Myocyte (in vitro differentiated cells): ENCODE measurements at regions not wholly inside any gene's neighbourhood (a gene's known extent, or its start where the extent isn't known, plus 50 kb on each side); places are given as distances from the start of the nearest gene placed in this dataset.

Source experiments
- DNase-seq: peaks from one replicate; pipeline ENCODE4 v3.0.0-alpha.2; 2012; ENCODE audit warnings: low read depth

DNA sequence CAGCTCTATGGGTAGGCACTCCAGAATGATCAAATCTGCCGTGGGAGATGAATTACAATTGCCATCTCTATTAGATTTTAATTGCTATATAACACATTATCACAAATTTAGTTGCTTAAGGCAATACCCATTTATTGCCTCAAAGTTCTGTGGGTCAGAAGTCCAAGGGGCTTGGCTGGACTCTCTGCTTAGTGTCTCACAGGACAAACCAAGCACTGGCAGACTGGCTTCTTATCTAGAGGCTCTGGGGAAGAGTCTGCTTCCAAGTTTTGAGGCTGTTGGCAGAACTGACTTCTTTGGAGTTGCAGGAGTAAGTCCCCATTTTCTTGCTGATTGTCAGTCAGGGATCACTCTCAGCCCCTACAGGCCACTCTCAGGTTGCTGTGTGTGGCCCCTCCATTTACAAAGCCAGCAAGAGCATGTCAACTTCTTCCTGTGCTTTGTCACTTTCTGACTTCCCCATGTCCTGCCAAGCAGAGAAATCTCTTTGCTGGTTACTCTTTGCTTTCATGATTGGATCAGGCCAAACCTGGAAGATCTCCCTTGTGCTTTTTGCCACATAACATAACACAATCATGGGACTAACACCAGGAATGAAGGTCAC is 93.5 kb upstream of the PRICKLE2 start:
- DNase-seq, result no peak

DNA sequence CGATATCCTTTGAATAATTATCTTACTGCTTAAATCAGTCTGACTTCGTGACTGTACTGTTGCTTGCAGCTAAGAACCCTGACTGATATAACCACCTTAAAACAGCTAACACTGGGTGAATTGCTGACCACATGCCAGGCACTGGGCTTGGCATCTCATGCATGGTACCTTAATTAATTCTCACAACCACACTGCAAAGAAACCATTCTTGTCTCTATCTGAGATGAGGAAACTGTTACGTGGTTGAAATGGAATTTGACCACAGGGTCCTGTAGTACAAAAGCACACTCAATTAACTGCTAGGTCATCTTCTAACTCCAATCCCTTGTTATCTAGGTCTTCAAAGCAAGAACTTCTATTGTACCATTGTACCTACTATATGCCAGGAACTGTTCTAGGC is 92.7 kb upstream of the PRICKLE2 start:
- peak; percentile 62 for DNase-seq

DNA sequence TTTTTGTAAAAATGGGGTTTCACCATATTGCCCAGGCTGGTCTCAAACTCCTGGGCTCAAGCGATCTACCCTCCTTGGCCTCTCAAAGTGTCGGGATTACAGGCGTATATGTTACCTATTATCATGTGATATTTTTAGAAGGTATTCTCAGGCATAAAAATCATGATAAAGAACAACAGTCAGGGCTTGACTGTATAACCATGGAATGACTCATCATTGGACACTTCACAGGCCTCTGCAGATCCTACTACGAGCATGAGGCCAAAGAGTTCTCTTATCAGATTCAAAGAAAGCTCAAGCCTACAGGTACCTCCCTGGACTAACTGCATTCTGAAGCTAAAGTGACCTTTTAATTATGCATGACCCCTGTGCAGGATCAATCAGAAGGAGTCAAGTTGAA is 91.7 kb upstream of the PRICKLE2 start:
- no peak for DNase-seq

DNA sequence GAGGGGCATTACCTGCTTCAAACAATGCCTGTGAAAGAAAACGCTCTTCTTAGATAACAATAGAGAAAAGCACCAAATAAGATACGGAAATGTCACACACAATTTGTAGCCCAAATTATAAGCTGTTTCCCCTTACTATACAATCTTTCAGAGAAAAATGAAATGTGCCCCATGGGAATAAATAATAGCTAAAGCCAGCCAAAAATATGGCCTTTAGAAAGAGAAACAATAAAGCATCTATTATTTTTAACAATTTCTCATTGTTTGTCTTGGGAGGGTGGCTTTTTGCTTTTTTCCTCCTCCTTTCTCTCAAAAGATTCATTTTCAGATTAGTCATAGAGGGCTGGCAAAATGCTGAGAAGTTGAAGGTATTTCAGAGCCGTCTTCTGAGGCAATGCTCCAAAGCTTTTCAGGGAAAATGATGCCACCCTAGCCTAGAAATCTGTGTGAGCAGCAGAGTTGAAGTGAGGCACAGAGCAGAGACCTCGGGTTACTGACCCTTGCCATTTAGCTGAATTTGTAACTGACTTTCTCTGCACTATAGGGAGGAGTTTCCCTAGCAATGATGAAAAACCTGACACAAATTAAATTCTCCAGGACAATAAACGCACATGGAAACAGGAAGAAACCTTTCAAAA is 86.3 kb upstream of the PRICKLE2 start:
- peak; percentile 36 for DNase-seq

DNA sequence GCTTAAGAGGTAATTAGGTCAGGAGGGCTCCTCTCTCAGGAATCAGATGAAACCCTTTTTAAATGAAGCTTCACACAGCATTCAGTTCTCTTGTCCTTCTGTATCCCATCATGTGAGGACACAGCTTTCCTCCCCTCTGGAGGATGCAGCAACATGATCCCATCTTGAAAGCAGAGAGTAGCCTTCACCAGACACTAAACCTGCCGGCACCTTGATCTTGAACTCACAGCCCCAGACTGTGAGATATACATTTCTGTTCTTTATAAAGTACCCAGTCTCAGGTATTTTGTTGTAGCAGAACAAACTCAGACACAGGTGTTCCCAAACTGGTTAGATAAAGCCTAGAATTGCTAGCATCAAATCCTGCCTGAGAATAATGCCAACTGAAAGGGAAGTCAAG is 83.7 kb upstream of the PRICKLE2 start:
- no peak for DNase-seq

DNA sequence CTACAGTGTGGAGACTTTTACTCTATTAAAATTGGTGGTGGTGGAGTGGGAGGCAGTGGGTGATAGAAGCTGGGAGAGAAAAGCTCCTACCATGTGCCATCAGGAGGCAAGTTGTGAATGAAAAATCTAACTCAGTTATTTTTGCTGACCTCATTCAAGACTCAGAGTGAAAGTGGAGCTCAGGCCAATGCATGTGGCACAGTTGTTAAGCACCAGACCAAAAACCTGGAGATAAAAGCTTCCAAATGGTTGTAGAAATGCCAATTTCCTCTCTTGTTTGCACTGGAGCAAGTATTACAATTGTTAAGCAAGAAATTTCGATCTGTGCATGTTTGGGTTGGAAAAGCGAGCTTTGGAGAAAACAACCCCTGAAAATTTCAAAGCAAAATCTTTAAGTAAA is 81.5 kb upstream of the PRICKLE2 start:
- DNase-seq, result no peak

DNA sequence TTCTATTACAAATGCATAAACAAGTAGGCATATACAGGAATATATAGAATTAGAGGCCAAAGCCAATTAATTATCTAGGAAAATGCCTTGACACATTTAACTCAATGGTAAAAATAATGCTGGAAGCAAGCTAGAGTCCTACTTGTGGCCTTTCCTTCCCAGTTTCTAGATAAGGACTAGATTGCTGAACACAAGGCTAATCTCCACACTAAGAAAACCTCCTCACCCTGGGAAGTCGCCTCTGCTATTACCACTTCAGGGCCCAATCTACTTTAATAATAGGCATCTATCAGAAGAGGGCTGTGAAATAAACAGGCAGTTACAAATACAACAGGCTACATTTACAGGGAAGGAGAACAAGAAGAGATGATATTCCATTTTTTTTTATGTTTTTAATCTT is 80.5 kb upstream of the PRICKLE2 start:
- no peak for DNase-seq

DNA sequence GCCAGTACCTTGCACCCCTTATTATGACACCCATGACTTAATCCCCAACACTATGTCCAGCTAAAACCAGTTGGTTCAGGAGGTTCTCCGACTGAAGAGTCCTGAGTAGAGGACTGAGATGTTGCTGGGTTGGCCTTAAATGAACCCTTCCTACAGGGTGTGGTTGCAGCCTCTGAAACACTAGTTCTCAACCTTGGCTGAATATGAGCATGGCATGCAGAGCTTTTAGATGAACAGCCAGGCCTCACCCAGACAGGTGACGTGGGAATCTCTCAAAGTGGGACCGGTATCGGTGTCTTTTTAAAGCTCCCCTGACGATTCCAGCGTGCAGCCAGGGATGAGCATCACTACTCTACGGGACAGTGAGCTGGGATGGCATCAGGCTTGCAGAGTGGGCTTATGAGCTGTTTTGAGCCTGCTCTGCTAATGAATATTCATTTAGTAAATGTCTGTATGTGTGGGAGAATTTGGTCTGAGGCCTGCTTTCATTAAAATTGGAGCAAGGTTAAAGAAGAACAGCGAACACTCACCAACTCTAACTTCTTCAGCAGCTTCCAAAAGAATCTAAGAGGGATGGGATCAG is 79.7 kb upstream of the PRICKLE2 start:
- DNase-seq, result no peak

DNA sequence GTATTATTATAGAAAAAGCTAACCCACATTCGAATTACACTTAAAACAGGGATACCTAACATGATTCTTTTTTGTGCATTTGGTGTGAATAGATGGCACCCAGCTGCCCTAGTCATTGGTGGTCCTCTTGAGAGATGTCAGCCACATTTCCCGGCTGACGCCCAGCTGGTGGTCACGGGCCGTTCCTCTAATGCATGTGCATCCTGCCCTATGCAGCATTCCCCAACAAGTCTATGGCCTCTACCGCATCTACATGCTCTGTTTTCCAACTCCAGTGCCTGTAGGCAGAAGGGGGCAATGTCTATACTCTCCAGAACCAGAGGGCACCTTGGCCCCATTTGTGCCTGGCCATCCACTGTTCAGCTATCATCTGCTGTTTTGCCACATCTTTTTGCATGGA is 78.6 kb upstream of the PRICKLE2 start:
- DNase-seq, result no peak

DNA sequence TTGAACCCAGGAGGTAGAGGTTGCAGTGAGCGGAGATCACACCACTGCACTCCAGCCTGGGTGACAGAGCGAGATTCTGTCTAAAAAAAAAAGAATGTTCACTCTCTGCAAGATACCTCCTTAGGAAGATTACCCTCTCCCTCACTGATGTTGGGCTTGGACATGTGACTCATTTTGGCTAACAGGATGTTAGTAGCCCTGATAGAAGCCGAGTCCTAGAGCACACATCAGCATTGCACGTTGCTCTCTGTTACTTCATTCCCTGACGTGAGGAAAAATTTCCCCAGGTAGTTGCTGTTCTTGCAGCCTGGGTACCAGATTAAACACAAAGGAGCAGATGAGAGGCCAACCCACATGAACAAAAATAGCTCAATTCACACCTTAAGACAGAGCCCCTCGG is 78.1 kb upstream of the PRICKLE2 start:
- DNase-seq, result no peak

DNA sequence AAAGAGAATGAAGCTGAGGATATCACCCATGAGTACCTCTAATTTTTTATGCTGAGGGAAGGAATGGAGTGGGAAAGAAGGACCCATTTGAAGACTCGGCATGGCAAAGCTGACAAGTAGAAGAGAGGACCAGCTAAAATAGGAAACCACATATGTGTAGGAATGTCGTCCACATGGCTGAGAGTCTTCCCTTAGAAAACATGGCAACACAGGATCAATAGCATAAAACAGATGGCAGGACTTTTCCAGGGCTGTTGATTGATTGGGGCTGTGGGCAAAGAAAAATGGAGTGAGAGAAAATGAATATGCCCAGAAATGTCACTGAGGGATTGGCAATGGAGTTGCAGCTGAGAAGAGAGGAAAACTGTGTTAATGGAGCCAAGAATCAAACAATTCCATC is 76.2 kb upstream of the PRICKLE2 start:
- DNase-seq, result no peak

DNA sequence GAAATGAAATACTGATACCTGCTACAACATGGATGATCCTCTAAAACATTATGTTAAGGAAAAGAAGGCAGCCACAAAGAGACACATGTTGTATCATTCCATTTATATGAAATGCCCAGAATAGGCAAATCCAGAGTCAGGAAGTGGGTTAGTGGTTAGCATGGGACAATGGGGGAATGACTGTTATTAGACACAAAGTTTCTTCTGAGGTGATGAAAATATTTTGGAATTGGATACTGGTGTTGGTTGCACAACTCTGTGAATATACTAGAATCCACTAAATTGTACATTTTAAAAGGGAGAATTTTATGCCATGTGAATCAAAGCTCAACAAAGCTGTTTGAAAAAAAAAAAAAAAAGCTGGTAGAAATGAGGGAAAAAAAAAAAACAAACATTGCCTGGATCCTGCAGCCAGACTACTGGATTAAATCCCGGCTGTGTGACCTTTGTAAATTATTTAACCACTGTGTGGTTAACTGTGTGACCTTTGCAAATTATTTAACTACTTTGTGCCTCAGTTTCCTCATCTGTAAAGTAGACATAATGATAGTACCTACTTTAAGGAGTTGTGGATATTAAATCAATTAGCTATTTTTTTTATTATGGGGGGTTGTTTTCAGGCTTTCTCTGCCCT is 75.6 kb upstream of the PRICKLE2 start:
- peak; percentile 73 for DNase-seq

DNA sequence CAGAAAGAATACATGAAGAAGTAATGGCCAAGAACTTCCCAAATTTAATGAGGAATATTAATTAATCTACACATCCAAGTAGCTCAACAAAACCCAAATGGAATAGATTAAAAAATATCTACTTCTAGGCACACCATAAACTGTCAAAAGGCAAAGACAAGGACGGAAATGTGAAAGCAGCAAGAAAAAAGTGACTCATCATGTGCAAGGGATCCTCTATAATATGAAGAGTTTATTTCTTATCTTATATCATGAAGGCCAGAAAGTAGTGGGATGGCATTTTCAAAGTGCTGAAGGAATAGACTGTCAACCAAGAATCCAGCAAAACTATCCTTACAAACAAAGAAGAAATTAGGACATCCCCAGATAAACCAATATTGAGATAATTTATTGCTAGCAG is 73.9 kb upstream of the PRICKLE2 start:
- no peak for DNase-seq

DNA sequence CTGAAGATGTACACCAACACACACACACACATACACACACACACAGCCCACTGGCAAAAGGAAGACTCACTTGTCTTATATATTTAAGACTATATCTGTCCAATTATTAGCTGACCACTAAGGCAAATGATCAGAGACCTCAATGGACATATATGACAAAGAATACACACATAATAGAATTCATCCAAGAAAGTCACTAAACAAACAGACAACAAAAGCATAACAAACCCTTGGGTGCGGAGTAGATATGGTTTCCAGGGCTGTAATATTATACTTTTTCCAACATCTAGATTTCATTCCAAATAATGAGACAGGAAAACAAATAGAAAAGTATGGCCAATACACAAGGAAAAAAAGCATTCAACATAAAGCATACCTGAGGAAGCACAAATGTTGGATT is 72.3 kb upstream of the PRICKLE2 start:
- DNase-seq, result no peak

DNA sequence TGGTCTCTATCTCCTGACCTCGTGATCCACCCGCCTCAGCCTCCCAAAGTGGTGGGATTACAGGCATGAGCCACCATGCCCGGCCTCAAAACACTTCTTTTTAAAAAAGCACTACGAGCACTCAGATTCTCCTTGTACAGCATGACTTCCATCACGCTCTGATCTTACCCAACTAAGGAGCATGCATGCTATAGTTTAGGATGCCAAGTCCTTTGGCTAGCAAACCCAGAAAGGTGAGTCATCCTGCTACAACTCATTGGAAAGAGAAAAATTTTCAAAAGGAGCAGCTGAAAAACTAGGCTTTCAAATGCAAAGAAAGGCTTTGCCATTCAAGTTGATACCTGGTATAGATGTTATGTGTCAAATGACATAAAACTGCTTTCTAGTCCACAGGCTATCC is 70.3 kb upstream of the PRICKLE2 start:
- DNase-seq, result peak; percentile 48

DNA sequence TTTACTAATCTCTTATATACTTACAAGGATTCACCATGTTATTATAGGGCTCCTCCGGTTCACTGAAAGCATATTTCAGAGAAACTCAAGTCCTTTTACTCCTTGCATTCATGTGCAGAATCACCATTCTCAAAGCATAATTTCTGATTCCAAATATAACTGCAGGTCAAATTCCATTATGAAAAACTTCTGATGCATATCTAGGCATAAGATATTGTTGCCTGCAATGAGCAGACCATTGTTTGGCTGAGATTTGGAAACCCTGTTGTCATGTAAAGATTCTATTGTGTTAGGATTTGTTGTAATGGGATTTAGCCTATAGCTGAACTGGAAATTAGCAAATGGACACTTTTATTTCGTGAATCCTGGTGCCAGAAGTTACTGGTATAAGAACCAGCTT is 69.5 kb upstream of the PRICKLE2 start:
- no peak for DNase-seq

DNA sequence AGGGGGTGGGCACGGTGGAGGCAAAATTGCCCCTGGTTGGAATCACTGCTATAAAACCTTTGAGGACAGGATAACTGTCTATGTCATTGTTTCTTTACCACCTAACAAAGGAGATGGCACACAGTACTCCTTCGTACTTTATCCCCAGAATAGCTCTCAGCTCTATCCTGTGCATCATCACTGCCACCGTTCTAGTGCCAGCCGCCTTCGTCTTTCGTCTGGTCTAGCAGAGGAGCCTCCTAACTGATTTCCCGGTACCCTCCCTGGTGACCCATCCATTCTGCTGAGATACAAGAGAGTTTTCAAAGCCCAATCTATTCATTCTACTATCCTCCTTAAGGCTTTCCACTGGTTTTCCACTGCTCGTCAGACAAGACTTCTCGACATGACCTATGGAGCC is 67.9 kb upstream of the PRICKLE2 start:
- DNase-seq, result no peak

DNA sequence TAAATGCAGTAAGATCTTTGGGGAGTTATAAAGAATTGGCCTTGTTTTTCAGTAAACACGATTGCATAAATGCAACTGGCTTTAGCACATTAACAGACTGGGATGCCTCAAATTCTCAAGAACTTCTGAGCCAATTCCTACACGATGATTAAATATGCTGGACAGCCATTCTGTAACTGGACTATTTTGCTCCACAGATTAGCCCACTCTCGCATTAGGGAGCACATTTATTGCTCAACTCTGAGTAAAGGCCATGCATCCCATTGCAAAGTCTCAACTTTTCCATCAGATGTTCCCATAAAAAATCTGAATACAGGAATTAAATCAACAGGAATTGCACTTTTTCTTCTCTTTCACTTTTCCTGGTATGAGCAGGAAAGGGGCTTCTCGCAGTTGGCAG is 66.7 kb upstream of the PRICKLE2 start:
- DNase-seq, result peak; percentile 34

DNA sequence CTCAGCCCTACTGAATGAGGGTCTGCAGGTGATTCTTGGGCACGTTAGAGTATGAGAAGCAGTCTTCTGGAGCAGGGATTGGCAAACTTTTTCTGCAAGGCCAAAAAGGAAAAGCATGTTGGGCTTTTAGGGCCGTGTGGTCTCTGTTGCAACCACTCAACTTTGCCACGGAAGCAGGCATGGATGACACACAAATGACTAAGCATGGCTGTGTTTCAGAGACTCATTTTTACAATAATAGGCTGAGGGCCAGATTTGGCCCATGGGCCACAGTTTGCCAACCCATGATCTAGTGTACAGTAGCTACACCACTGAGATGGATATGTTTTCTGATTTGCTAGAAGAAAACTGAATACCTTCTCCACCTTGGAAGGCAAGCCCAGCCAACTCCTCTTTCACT is 66.1 kb upstream of the PRICKLE2 start:
- peak; percentile 84 for DNase-seq

DNA sequence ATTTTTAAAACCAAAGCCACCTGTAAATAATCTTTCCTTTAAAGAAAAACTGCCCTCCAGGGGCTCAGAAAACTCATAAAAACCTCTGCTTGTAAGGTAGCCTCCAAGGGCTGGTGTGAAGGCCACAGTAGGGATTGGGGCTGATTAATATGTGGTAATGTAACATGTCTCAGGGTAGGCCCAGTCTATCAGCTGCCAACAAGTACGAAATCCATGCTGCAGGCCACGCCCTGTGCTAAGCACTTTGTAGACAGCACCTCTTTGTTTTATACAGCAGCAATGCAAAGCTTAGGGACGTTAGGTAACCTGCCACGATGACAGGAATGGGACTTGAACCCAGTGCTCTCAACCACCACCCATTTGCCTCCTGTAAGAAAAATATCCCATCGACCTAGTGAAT is 65.6 kb upstream of the PRICKLE2 start:
- DNase-seq, result peak; percentile 27

DNA sequence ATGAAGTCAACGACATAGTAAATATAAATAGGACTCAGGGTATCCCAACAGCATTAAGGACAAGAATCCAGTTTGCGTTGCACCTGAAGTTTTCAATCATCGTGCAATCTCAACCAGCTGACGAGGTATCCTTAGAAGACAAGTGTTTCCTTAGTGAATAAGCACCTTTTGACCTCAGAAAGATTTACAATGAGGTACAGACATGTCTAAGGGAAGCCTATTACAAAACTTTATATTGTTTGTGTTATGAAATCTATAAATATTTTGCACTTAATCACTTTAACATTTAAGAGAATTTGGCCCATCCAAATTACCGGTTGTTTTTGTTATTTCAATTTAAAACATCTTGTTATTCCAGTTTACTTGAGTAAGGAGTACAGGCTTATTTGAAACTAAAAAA is 64.9 kb upstream of the PRICKLE2 start:
- no peak for DNase-seq

DNA sequence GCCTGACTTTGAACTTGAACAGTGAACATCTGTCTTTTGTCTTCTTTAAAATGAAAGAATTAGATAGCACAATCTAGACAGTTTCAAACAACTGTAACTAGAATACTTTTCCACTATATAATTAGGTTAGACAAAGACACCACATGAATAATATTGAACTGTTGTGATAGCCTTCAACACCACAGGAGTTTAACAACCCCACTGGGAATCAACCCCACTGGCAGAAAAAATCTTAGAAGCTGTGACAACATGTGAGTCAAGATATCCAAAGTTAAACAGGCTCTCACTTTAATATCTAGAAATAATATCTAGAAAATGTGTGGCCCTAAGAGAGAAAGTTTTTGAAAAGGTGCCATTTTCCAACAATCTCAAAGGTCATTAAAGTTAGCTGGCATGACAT is 64.4 kb upstream of the PRICKLE2 start:
- no peak for DNase-seq

DNA sequence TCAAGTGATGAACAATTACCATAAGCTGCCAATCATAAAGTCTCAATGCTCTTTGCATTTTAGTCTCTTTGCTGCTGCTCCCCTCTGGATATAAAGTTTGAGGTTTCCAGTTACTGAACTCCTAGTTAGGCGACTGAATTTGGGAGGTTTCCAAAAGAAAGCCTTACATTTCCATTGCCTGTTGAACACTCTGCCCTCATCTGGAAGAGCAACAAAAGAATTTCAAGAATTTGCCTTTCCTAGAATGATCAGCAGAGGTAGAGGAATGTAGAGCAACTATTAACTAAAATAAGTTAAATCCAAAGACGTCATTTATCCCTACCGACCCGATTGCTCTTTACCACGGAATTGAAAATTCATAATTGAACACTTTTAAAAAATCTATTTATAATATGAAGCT is 53.4 kb upstream of the PRICKLE2 start:
- DNase-seq, result no peak
